OCI-LY7 (cell line): ENCODE measurements at regions not wholly inside any gene's neighbourhood (a gene's known extent, or its start where the extent isn't known, plus 50 kb on each side); places are given as distances from the start of the nearest gene placed in this dataset.

Experiments
- CTCF ChIP-seq: fragments of 200-600 bp; sonication (generic); conservative IDR thresholded peaks from 2 replicates; pipeline ENCODE4 v1.5.1; 2014; ENCODE audit warnings: mild to moderate bottlenecking, antibody characterized with exemption, low read length, moderate library complexity, mixed read lengths
- EZH2phosphoT487 ChIP-seq: fragments of 200-600 bp; sonication (generic); IDR thresholded peaks from 2 replicates; pipeline ENCODE4 v1.6.1; 2018; ENCODE audit warnings: low read depth, borderline replicate concordance, mild to moderate bottlenecking, mixed run types, antibody characterized with exemption, low read length, moderate library complexity, mixed read lengths

GRCh38 chr1:36644556-36644955 is 161.8 kb upstream of the CSF3R start:
- TF ChIP-seq CTCF (no peak), EZH2phosphoT487 (no peak)
